ENCODE measurements at regions not wholly inside any gene's neighbourhood (a gene's known extent, or its start where the extent isn't known, plus 50 kb on each side); places are given as distances from the start of the nearest gene placed in this dataset.
"Not testable (repeated sequence)": the region's sequence is repeated elsewhere in the genome, so short reads cannot be mapped to it uniquely, and the experiment has no call there.

DNA sequence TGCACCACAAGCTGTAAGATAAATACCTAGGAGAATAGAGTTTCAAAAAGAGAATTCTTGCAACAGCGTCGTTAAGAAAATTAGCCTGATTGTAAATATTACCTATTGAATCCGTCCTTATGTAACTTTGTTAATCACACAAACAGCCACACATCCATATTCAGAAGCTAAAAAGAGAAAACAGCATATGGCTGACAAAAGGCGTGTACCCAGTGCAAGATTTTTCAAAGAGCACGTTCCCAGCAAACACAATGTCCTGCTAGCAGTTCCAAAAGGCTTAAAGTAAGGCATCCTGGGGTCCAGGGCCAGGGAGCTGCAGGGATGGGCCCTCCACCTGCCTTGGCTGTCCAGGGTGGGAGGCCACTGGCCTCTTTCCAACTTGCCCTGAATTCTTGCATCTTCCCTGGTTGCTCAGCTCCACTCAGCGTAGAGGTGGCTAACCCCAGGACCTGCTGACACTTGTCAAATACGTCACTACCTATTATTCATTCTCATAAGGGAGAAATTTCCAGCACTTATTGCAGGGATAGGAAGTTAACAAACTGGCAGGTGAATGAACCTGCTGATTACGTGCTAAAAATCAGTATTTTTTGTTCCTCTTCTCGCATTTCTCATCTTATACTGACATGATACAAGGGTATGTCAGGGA, 102.1 kb upstream of the NEDD4L start:
- Mint-ChIP-seq H3K36me3 (ENCODE audit: low read depth, unreplicated experiment) (no peaks in the 10 kb centered on the region), H3K27ac (ENCODE audit: unreplicated experiment) (no peak overlapping the region), H3K4me1 (ENCODE audit: unreplicated experiment) (peaks cover 4% of the 10 kb centered on the region), H3K27me3 (ENCODE audit: unreplicated experiment) (no peaks in the 10 kb centered on the region), H3K4me3 (ENCODE audit: unreplicated experiment) (no peak overlapping the region), H3K9me3 (ENCODE audit: unreplicated experiment) (no peaks in the 10 kb centered on the region)
- TF ChIP-seq, protein P1, sequence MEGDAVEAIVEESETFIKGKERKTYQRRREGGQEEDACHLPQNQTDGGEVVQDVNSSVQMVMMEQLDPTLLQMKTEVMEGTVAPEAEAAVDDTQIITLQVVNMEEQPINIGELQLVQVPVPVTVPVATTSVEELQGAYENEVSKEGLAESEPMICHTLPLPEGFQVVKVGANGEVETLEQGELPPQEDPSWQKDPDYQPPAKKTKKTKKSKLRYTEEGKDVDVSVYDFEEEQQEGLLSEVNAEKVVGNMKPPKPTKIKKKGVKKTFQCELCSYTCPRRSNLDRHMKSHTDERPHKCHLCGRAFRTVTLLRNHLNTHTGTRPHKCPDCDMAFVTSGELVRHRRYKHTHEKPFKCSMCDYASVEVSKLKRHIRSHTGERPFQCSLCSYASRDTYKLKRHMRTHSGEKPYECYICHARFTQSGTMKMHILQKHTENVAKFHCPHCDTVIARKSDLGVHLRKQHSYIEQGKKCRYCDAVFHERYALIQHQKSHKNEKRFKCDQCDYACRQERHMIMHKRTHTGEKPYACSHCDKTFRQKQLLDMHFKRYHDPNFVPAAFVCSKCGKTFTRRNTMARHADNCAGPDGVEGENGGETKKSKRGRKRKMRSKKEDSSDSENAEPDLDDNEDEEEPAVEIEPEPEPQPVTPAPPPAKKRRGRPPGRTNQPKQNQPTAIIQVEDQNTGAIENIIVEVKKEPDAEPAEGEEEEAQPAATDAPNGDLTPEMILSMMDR (IDR thresholded peaks at IDR 0.05; ENCODE audit: unreplicated experiment), result no peak
- DNase-seq (ENCODE audit: low spot score), result no peak

DNA sequence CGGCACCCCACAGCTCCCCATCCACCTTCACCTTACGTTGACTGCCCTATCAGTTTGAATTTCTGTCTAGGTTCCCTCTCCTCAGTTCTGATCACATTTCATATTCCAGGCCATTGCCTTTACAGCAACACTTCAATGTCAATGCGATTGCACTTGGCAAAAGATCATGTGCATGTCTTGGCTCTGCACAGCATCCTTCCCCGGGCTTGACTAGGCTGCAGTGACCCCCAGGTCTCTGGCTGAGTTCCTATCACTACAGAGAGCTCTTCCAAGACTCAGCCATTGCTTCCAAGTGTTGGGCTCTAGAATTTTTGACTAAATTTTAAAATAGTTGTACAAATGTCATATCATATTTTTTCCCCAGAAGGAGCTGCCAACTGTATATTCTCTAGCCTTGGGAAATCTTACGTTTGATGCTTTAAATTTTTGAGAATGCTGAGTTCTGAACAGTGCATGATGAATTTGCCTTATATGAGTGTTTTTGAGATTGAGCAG, 103.8 kb upstream of the NEDD4L start:
- Mint-ChIP-seq H3K27me3 (ENCODE audit: unreplicated experiment) (no peaks in the 10 kb centered on the region), H3K36me3 (ENCODE audit: low read depth, unreplicated experiment) (no peaks in the 10 kb centered on the region), H3K4me1 (ENCODE audit: unreplicated experiment) (peaks cover 4% of the 10 kb centered on the region), H3K9me3 (ENCODE audit: unreplicated experiment) (no peaks in the 10 kb centered on the region), H3K4me3 (ENCODE audit: unreplicated experiment) (no peak overlapping the region), H3K27ac (ENCODE audit: unreplicated experiment) (no peak overlapping the region)
- TF ChIP-seq, protein P1 (IDR thresholded peaks at IDR 0.05; ENCODE audit: unreplicated experiment), result no peak
- no peak for DNase-seq (ENCODE audit: low spot score)

DNA sequence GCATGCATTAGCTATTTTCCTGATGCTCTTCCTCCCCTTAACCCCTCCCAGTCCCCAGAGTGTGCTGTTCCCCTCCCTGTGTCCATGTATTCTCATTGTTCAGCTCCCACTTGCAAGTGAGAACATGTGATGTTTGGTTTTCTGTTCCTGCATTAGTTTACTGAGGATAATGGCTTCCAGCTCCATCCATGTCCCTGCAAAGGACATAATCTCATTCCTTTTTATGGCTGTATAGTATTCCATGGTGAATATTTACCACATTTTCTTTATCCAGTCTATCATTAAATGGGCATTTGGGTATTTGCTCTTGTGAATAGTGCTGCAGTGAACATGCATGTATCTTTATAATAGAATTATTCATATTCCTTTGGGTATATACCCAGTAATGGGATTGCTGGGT, 109.7 kb upstream of the NEDD4L start:
- H3K36me3 Mint-ChIP-seq (ENCODE audit: low read depth, unreplicated experiment); H3K27me3 Mint-ChIP-seq (ENCODE audit: unreplicated experiment); H3K4me1 Mint-ChIP-seq (ENCODE audit: unreplicated experiment); H3K4me3 Mint-ChIP-seq (ENCODE audit: unreplicated experiment); H3K27ac Mint-ChIP-seq (ENCODE audit: unreplicated experiment); H3K9me3 Mint-ChIP-seq (ENCODE audit: unreplicated experiment); DNase-seq (ENCODE audit: low spot score): not testable (repeated sequence)

DNA sequence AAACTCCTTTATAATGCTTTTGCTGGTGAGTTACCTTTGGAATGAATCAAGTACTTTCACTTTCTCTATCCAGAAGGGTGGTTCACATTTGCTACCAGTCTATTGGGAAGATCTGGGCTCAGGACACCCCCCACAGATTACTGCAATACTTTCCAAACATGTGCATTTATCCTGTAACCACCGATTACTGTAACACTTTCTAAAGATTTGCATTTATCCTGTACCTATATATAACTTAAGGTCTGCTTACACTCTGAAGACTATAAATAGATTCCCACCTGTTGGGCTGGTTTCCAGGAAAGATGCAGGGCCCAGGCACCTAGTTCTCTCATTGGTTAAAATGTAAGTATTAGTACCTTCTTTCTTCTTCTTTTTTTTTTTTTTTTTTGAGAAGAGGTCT, 113.0 kb upstream of the NEDD4L start:
- H3K36me3 Mint-ChIP-seq (ENCODE audit: low read depth, unreplicated experiment), result no peaks in the 10 kb centered on the region
- no peaks in the 10 kb centered on the region for H3K4me1 Mint-ChIP-seq (ENCODE audit: unreplicated experiment)
- H3K9me3 Mint-ChIP-seq (ENCODE audit: unreplicated experiment), result no peaks in the 10 kb centered on the region
- no peak overlapping the region for H3K4me3 Mint-ChIP-seq (ENCODE audit: unreplicated experiment)
- H3K27ac Mint-ChIP-seq (ENCODE audit: unreplicated experiment), result no peak overlapping the region
- DNase-seq (ENCODE audit: low spot score), result no peak
- TF ChIP-seq, protein P1 (IDR thresholded peaks at IDR 0.05; ENCODE audit: unreplicated experiment), result no peak
- peaks cover 1% of the 10 kb centered on the region for H3K27me3 Mint-ChIP-seq (ENCODE audit: unreplicated experiment)

DNA sequence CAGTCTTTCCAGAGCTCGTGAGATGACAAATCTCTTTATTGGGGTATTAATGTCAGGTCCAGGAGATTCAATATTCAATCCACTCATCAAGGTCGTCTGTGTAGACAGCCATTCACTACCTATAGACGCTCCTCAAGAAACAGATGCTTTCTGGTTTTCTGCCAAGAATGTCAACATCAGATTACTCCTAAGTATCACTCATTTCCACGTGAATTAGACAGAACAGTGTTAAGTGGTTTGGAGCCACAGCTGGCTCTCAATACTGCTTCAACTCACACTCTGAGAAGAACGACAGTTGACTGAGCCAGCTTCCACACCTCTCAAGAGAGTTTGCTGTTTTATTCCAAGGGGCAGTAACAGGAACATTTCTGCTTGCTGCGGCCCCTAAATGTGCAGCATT, 113.5 kb upstream of the NEDD4L start:
- H3K27me3 Mint-ChIP-seq (ENCODE audit: unreplicated experiment), result peaks cover 1% of the 10 kb centered on the region
- H3K4me3 Mint-ChIP-seq (ENCODE audit: unreplicated experiment), result no peak overlapping the region
- H3K27ac Mint-ChIP-seq (ENCODE audit: unreplicated experiment), result no peak overlapping the region
- no peak for DNase-seq (ENCODE audit: low spot score)
- no peaks in the 10 kb centered on the region for H3K36me3 Mint-ChIP-seq (ENCODE audit: low read depth, unreplicated experiment)
- no peaks in the 10 kb centered on the region for H3K9me3 Mint-ChIP-seq (ENCODE audit: unreplicated experiment)
- H3K4me1 Mint-ChIP-seq (ENCODE audit: unreplicated experiment), result no peaks in the 10 kb centered on the region
- TF ChIP-seq, protein P1 (IDR thresholded peaks at IDR 0.05; ENCODE audit: unreplicated experiment), result no peak

All from endothelial cell (in vitro differentiated cells).